CD14-positive monocyte (primary cell): ENCODE measurements at regions not wholly inside any gene's neighbourhood (a gene's known extent, or its start where the extent isn't known, plus 50 kb on each side); places are given as distances from the start of the nearest gene placed in this dataset.

Experiments used
- DNase-seq, 3 donors: peaks; one replicate each; pipeline ENCODE4 v3.0.0-alpha.2; 2011 to 2022
- H2AFZ ChIP-seq: 2 replicates; pipeline ENCODE4 v1.6.0; 2012; ENCODE audit warnings: mild to moderate bottlenecking, low read depth, low read length, inconsistent platforms; ENCODE audit not compliant: insufficient read depth, poor library complexity, severe bottlenecking
- H3K27ac ChIP-seq, 2 donors: 1 replicate in 1 of 2; 2 replicates in 1 of 2; pipeline ENCODE4 v1.5.1; 2012 to 2013; ENCODE audit warnings: low read length in 2 of 2, control low read depth in 1 of 2, inconsistent platforms in 1 of 2, low read depth in 1 of 2, mild to moderate bottlenecking in 1 of 2
- H3K27me3 ChIP-seq, 2 donors: one replicate each; pipeline versions ENCODE4 v1.6.0 to v1.6.1; 2011 to 2013; ENCODE audit warnings: low read length in 2 of 2; ENCODE audit not compliant: control insufficient read depth in 2 of 2, insufficient read depth in 2 of 2
- H3K36me3 ChIP-seq, 2 donors: replicated peaks in 1 of 2; 1 replicate in 1 of 2; 2 replicates in 1 of 2; pipeline versions ENCODE4 v1.5.1 to v1.6.1; 2012 to 2013; ENCODE audit warnings: low read length in 2 of 2, control low read depth in 1 of 2, inconsistent platforms in 1 of 2, mild to moderate bottlenecking in 1 of 2; ENCODE audit not compliant: insufficient read depth in 2 of 2, control insufficient read depth in 1 of 2
- H3K4me1 ChIP-seq, 2 donors: 1 replicate in 1 of 2; 2 replicates in 1 of 2; pipeline versions ENCODE4 v1.5.1 to v1.6.1; 2012 to 2013; ENCODE audit warnings: low read length in 2 of 2, control low read depth in 1 of 2, inconsistent platforms in 1 of 2, mild to moderate bottlenecking in 1 of 2, moderate library complexity in 1 of 2; ENCODE audit not compliant: insufficient read depth in 2 of 2, control insufficient read depth in 1 of 2
- H3K4me2 ChIP-seq: replicated peaks from 2 replicates; pipeline ENCODE3; 2012; ENCODE audit warnings: low read length, moderate library complexity, mild to moderate bottlenecking; ENCODE audit not compliant: poor library complexity, severe bottlenecking; ENCODE audit errors: extremely low read depth
- H3K4me3 ChIP-seq, 3 experiments: fragments of 200-600 bp in 1 of 3; sonication (generic) in 1 of 3; replicated peaks in 1 of 3; 1 replicate in 2 of 3; 2 replicates in 1 of 3; pipeline ENCODE4 v1.5.1; 2011 to 2013; ENCODE audit warnings: low read length in 3 of 3, mild to moderate bottlenecking in 3 of 3, control low read depth in 2 of 3, low read depth in 2 of 3, inconsistent platforms in 1 of 3, moderate library complexity in 1 of 3
- H3K79me2 ChIP-seq: 2 replicates; pipeline ENCODE4 v1.6.0; 2012; ENCODE audit warnings: mild to moderate bottlenecking, control low read depth, inconsistent platforms, low read length, moderate library complexity; ENCODE audit not compliant: insufficient read depth
- H3K9ac ChIP-seq: 2 replicates; pipeline ENCODE4 v1.6.0; 2017; ENCODE audit warnings: low read length, mild to moderate bottlenecking; ENCODE audit not compliant: insufficient read depth, poor library complexity, severe bottlenecking
- H3K9me3 ChIP-seq, 2 donors: replicated peaks in 1 of 2; 1 replicate in 1 of 2; 2 replicates in 1 of 2; pipeline versions ENCODE4 v1.5.1 to v1.6.1; 2012 to 2013; ENCODE audit warnings: low read length in 2 of 2, control low read depth in 1 of 2; ENCODE audit not compliant: control insufficient read depth in 1 of 2, insufficient read depth in 1 of 2
- H4K20me1 ChIP-seq: 2 replicates; pipeline ENCODE4 v1.6.0; 2012; ENCODE audit warnings: mild to moderate bottlenecking, low read length, control low read depth, moderate library complexity; ENCODE audit not compliant: insufficient read depth
- H3K27ac Mint-ChIP-seq, 7 donors: one replicate each; pipeline ENCODE4 v1.8.0; 2020; ENCODE audit warnings: mild to moderate bottlenecking in 7 of 7, mixed read lengths in 7 of 7, moderate library complexity in 6 of 7, inconsistent platforms in 2 of 7
- H3K27me3 Mint-ChIP-seq, 3 donors: one replicate each; pipeline ENCODE4 v1.8.0; 2021 to 2022; ENCODE audit warnings: low read depth in 3 of 3, mild to moderate bottlenecking in 3 of 3, mixed read lengths in 3 of 3, moderate library complexity in 3 of 3, inconsistent platforms in 1 of 3
- H3K36me3 Mint-ChIP-seq, 2 donors: one replicate each; pipeline ENCODE4 v1.8.0; 2020; ENCODE audit warnings: mixed read lengths in 2 of 2, inconsistent platforms in 1 of 2, mild to moderate bottlenecking in 1 of 2
- H3K4me1 Mint-ChIP-seq: one replicate; pipeline ENCODE4 v1.8.0; 2020; ENCODE audit warnings: mild to moderate bottlenecking, mixed read lengths
- H3K4me3 Mint-ChIP-seq, 2 donors: one replicate each; pipeline ENCODE4 v1.8.0; 2020; ENCODE audit warnings: mild to moderate bottlenecking in 2 of 2, mixed read lengths in 2 of 2, moderate library complexity in 1 of 2
- H3K9me3 Mint-ChIP-seq, 7 donors: one replicate each; pipeline ENCODE4 v1.8.0; 2020 to 2022; ENCODE audit warnings: mixed read lengths in 7 of 7, mild to moderate bottlenecking in 6 of 7, moderate library complexity in 6 of 7, inconsistent platforms in 2 of 7
- CTCF ChIP-seq: fragments of 200-600 bp; IDR thresholded peaks from one replicate; pipeline ENCODE4 v1.8.0; 2022; ENCODE audit warnings: antibody characterized with exemption, mild to moderate bottlenecking
- WGBS: methylation state at CpG from one replicate; pipeline ENCODE4 v1.1.5; 2013; ENCODE audit warnings: missing lambda C conversion rate; ENCODE audit not compliant: insufficient coverage; 5-methylcytosine and 5-hydroxymethylcytosine counted together
- intact Hi-C, 2 donors: fragments of 100-400 bp; cut with micrococcal nuclease; formaldehyde crosslinking; loops; one replicate each; pipeline versions ENCODE4 v1.15.0 to v1.15.1; 2023

- Mint-ChIP-seq H3K27me3 (no peaks in the 10 kb centered on the region), H3K4me3 (no peak overlapping the region), H3K9me3 (peaks cover 0 to 2% (median 0%) of the 10 kb centered on the region in 7 donors), H3K36me3 (no peaks in the 10 kb centered on the region), H3K27ac (no peak overlapping the region), H3K4me1 (no peaks in the 10 kb centered on the region)
- H3K9ac ChIP-seq, result no peak overlapping the region
- no peaks in the 10 kb centered on the region for H3K36me3 ChIP-seq
- no peaks in the 10 kb centered on the region for H3K79me2 ChIP-seq
- H3K27me3 ChIP-seq, result no peaks in the 10 kb centered on the region
- no peak overlapping the region for H3K4me3 ChIP-seq
- no peak overlapping the region for H2AFZ ChIP-seq
- no peak overlapping the region for H3K27ac ChIP-seq
- H4K20me1 ChIP-seq, result no peaks in the 10 kb centered on the region
- H3K4me1 ChIP-seq, result no peaks in the 10 kb centered on the region
- H3K4me2 ChIP-seq, result no peak overlapping the region
- no peaks in the 10 kb centered on the region for H3K9me3 ChIP-seq
- intact Hi-C loops, result no loop called here
- DNase-seq, result no peak
- WGBS, result no CpG with 5 or more reads among the region's 2 CpGs
- no peak for TF ChIP-seq CTCF
Measured at GRCh38 chr18:33959609-33960008, 265.1 kb downstream of the NOL4 start.

GRCh38 chr18:33957707-33958106 is 267.0 kb downstream of the NOL4 start:
- TF ChIP-seq CTCF, result no peak
- H3K36me3 ChIP-seq, result no peaks in the 10 kb centered on the region
- no peaks in the 10 kb centered on the region for H3K27me3 ChIP-seq
- H3K27ac ChIP-seq, result no peak overlapping the region
- Mint-ChIP-seq H3K27me3 (no peaks in the 10 kb centered on the region), H3K9me3 (peaks cover 0 to 2% (median 0%) of the 10 kb centered on the region in 7 donors), H3K4me3 (no peak overlapping the region), H3K36me3 (no peaks in the 10 kb centered on the region), H3K4me1 (no peaks in the 10 kb centered on the region), H3K27ac (no peak overlapping the region)
- no peak overlapping the region for H2AFZ ChIP-seq
- DNase-seq, result no peak
- H4K20me1 ChIP-seq, result no peaks in the 10 kb centered on the region
- no peaks in the 10 kb centered on the region for H3K79me2 ChIP-seq
- no peak overlapping the region for H3K4me2 ChIP-seq
- no peaks in the 10 kb centered on the region for H3K4me1 ChIP-seq
- no peak overlapping the region for H3K9ac ChIP-seq
- intact Hi-C loops, result no loop called here
- no CpG with 5 or more reads among the region's 5 CpGs for WGBS
- no peaks in the 10 kb centered on the region for H3K9me3 ChIP-seq
- H3K4me3 ChIP-seq, result no peak overlapping the region
